ENCODE measurements at regions not wholly inside any gene's neighbourhood (a gene's known extent, or its start where the extent isn't known, plus 50 kb on each side); places are given as distances from the start of the nearest gene placed in this dataset.

DNA sequence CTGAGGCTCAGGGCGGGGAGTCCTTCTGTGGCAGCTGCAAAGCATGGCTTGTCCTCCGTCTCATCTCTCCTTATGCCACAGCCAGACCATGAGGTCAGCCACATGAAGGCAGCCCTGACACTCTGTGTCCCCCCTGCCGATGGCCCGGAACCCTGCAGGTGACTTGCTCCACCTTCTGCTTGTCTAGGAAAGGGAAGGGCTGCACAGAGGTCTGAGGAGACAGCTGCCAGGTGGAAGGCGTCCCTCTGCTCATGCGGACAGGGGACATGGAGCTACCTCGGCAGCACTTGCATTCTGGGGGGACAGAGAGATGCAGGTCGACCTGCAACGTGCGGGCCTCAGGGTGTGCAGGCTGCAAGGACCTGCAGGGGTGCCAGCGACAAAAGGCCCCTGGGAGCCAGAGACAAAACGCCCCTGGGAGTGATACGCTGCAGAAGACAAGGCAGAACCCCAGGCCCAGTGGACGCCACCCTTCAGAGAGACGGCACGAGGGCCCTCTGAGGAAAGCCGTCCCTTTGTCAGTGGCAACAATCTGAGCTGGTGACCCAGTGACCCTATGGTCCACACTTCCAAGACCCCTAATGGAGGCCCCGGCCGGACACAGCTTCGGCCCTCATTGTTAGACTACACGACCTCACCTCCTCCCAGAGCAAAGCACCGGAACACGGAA lies 205.2 kb upstream of the PPP2R2D start:
- TF ChIP-seq, protein P1, sequence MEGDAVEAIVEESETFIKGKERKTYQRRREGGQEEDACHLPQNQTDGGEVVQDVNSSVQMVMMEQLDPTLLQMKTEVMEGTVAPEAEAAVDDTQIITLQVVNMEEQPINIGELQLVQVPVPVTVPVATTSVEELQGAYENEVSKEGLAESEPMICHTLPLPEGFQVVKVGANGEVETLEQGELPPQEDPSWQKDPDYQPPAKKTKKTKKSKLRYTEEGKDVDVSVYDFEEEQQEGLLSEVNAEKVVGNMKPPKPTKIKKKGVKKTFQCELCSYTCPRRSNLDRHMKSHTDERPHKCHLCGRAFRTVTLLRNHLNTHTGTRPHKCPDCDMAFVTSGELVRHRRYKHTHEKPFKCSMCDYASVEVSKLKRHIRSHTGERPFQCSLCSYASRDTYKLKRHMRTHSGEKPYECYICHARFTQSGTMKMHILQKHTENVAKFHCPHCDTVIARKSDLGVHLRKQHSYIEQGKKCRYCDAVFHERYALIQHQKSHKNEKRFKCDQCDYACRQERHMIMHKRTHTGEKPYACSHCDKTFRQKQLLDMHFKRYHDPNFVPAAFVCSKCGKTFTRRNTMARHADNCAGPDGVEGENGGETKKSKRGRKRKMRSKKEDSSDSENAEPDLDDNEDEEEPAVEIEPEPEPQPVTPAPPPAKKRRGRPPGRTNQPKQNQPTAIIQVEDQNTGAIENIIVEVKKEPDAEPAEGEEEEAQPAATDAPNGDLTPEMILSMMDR (IDR thresholded peaks at IDR 0.05; ENCODE audit: extremely low read depth in 1 of 2, insufficient read depth in 1 of 2, low read depth in 1 of 2, low read length in 2 of 2), result no peak
- TF ChIP-seq POLR2A (IDR thresholded peaks at IDR 0.05; ENCODE audit: low read depth, low read length) (no peak), EZH2 (IDR thresholded peaks at IDR 0.05; ENCODE audit: borderline replicate concordance, low read depth, low read length, severe bottlenecking) (no peak), GATA2 (IDR thresholded peaks at IDR 0.05; ENCODE audit: insufficient read depth, insufficient read length, low read depth, low read length) (no peak), JUN (IDR thresholded peaks at IDR 0.05; ENCODE audit: borderline replicate concordance, insufficient read depth, insufficient read length, low read depth) (no peak), POLR2AphosphoS5 (IDR thresholded peaks at IDR 0.05; ENCODE audit: insufficient read depth, low read depth, low read length) (no peak), MYC (IDR thresholded peaks at IDR 0.05; ENCODE audit: low read depth, low read length) (no peak), FOS (IDR thresholded peaks at IDR 0.05; ENCODE audit: borderline replicate concordance, insufficient read depth, low read length) (no peak)
- TF ChIP-seq, protein P2, sequence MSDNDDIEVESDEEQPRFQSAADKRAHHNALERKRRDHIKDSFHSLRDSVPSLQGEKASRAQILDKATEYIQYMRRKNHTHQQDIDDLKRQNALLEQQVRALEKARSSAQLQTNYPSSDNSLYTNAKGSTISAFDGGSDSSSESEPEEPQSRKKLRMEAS (IDR thresholded peaks at IDR 0.05; ENCODE audit: insufficient read depth, insufficient read length), result no peak
